Thyroid gland (tissue), 4 donors: ENCODE measurements at regions not wholly inside any gene's neighbourhood (a gene's known extent, or its start where the extent isn't known, plus 50 kb on each side); places are given as distances from the start of the nearest gene placed in this dataset.

Source experiments
- DNase-seq, 2 donors: peaks; one replicate each; pipeline ENCODE4 v3.0.0-alpha.2; 2019
- H3K27ac ChIP-seq, 3 donors: fragments of 200-600 bp; sonication (generic); 1 replicate in 2 of 3; 2 replicates in 1 of 3; pipeline ENCODE4 v1.5.1; 2016 to 2019; ENCODE audit warnings: mild to moderate bottlenecking in 1 of 3, moderate library complexity in 1 of 3
- H3K27me3 ChIP-seq: fragments of 200-600 bp; sonication (generic); one replicate; pipeline ENCODE4 v1.5.1; 2019
- H3K36me3 ChIP-seq, 2 donors: fragments of 200-600 bp; sonication (generic); one replicate each; pipeline ENCODE4 v1.5.1; 2016 to 2019
- H3K4me1 ChIP-seq, 2 donors: fragments of 200-600 bp; sonication (generic); one replicate each; pipeline ENCODE4 v1.5.1; 2017 to 2019
- H3K4me3 ChIP-seq, 3 donors: fragments of 200-600 bp; sonication (generic); replicated peaks in 1 of 3; 1 replicate in 2 of 3; 2 replicates in 1 of 3; pipeline ENCODE4 v1.5.1; 2016; ENCODE audit warnings: mild to moderate bottlenecking in 1 of 3
- H3K9me3 ChIP-seq: fragments of 200-600 bp; sonication (generic); one replicate; pipeline ENCODE4 v1.5.1; 2017
- CTCF ChIP-seq, 6 experiments: fragments of 200-600 bp in 3 of 6; fragments of 450-650 bp in 3 of 6; sonication (generic) in 3 of 6; IDR thresholded peaks; one replicate each; pipeline ENCODE4 v1.5.1; 2016 to 2019; ENCODE audit warnings: antibody characterized with exemption in 6 of 6, mild to moderate bottlenecking in 2 of 6, inconsistent platforms in 1 of 6, moderate library complexity in 1 of 6
- POLR2A ChIP-seq, 2 donors: fragments of 450-650 bp; IDR thresholded peaks; one replicate each; pipeline ENCODE4 v1.6.1; 2017; ENCODE audit warnings: antibody characterized with exemption in 2 of 2, mild to moderate bottlenecking in 2 of 2, moderate library complexity in 1 of 2
- whole genome bisulfite sequencing, 2 donors: methylation state at CpG; one replicate each; pipeline ENCODE4 v1.1.5; 2017; 5-methylcytosine and 5-hydroxymethylcytosine counted together
- intact Hi-C: fragments of 100-400 bp; cut with DNase I; formaldehyde crosslinking; loops from one replicate; pipeline ENCODE4 v1.15.1; 2023

- TF ChIP-seq CTCF (IDR thresholded peaks at IDR 0.05): no peak
- no peak for TF ChIP-seq POLR2A (IDR thresholded peaks at IDR 0.05)
- intact Hi-C loops: no loop called here
- no peaks in the 10 kb centered on the region for H3K27me3 ChIP-seq
- H3K4me3 ChIP-seq: no peak overlapping the region
- 82 to 90% methylated on average over 7 to 8 of the region's 8 CpGs for WGBS, 2 donors
- H3K36me3 ChIP-seq: no peaks in the 10 kb centered on the region
- no peaks in the 10 kb centered on the region for H3K4me1 ChIP-seq
- no peak overlapping the region for H3K27ac ChIP-seq
- H3K9me3 ChIP-seq: no peaks in the 10 kb centered on the region
- no peak for DNase-seq
Observed at GRCh38 chr20:47940101-47940813, 155.0 kb upstream of the SULF2 start.

- Histone ChIP-seq H3K27me3 (no peaks in the 10 kb centered on the region), H3K4me3 (no peak overlapping the region), H3K36me3 (no peaks in the 10 kb centered on the region), H3K4me1 (no peaks in the 10 kb centered on the region), H3K27ac (no peak overlapping the region), H3K9me3 (no peaks in the 10 kb centered on the region)
- 36 to 53% methylated on average over 6 of the region's 6 CpGs for WGBS, 2 donors
- TF ChIP-seq POLR2A (IDR thresholded peaks at IDR 0.05) (no peak), CTCF (IDR thresholded peaks at IDR 0.05) (no peak)
- no peak for DNase-seq
- intact Hi-C loops: no loop called here
Observed at GRCh38 chr20:47936612-47937011, 151.3 kb upstream of the SULF2 start.

GRCh38 chr20:47934761-47935160 is 149.5 kb upstream of the SULF2 start:
- 80 to 87% methylated on average over 5 of the region's 5 CpGs for WGBS, 2 donors
- TF ChIP-seq POLR2A (IDR thresholded peaks at IDR 0.05): no peak
- TF ChIP-seq CTCF (IDR thresholded peaks at IDR 0.05): no peak
- intact Hi-C loops: no loop called here
- H3K4me3 ChIP-seq: no peak overlapping the region
- H3K9me3 ChIP-seq: no peaks in the 10 kb centered on the region
- no peaks in the 10 kb centered on the region for H3K27me3 ChIP-seq
- H3K27ac ChIP-seq: no peak overlapping the region
- no peaks in the 10 kb centered on the region for H3K4me1 ChIP-seq
- H3K36me3 ChIP-seq: no peaks in the 10 kb centered on the region
- no peak for DNase-seq

- intact Hi-C loops: no loop called here
- Histone ChIP-seq H3K27ac (no peak overlapping the region), H3K4me3 (no peak overlapping the region), H3K36me3 (no peaks in the 10 kb centered on the region), H3K27me3 (no peaks in the 10 kb centered on the region), H3K4me1 (no peaks in the 10 kb centered on the region), H3K9me3 (no peaks in the 10 kb centered on the region)
- DNase-seq: no peak
- TF ChIP-seq POLR2A (IDR thresholded peaks at IDR 0.05) (no peak), CTCF (IDR thresholded peaks at IDR 0.05) (no peak)
- 92 to 93% methylated on average over 7 of the region's 7 CpGs for WGBS, 2 donors
Observed at GRCh38 chr20:47931443-47931842, 146.2 kb upstream of the SULF2 start.

- WGBS, 2 donors: 93 to 97% methylated on average over 2 of the region's 2 CpGs
- intact Hi-C loops: no loop called here
- Histone ChIP-seq H3K27me3 (no peaks in the 10 kb centered on the region), H3K36me3 (no peaks in the 10 kb centered on the region), H3K4me1 (no peaks in the 10 kb centered on the region), H3K4me3 (no peak overlapping the region), H3K27ac (no peak overlapping the region), H3K9me3 (no peaks in the 10 kb centered on the region)
- TF ChIP-seq CTCF (IDR thresholded peaks at IDR 0.05): no peak
- DNase-seq: no peak
Observed at GRCh38 chr20:47931002-47931401, 145.7 kb upstream of the SULF2 start.
